Lower lobe of right lung (tissue), 2 donors: ENCODE measurements at regions not wholly inside any gene's neighbourhood (a gene's known extent, or its start where the extent isn't known, plus 50 kb on each side); places are given as distances from the start of the nearest gene placed in this dataset.

Experiments used
- ATAC-seq, 2 donors: fragments of 200-7000 bp; cut with Tn5 transposase; one replicate each; pipeline ENCODE4 v1.9.1; 2020 to 2022; ENCODE audit warnings: mild to moderate bottlenecking in 2 of 2, moderate library complexity in 2 of 2
- DNase-seq: peaks from one replicate; pipeline ENCODE4 v3.0.0-alpha.2; 2020
- H3K27ac ChIP-seq: fragments of 200-600 bp; one replicate; pipeline ENCODE4 v1.8.0; 2022
- H3K27me3 ChIP-seq: fragments of 200-600 bp; one replicate; pipeline ENCODE4 v1.8.0; 2022; ENCODE audit warnings: low read depth
- H3K36me3 ChIP-seq: fragments of 200-600 bp; one replicate; pipeline ENCODE4 v1.8.0; 2022; ENCODE audit warnings: mild to moderate bottlenecking
- H3K4me1 ChIP-seq: fragments of 200-600 bp; one replicate; pipeline ENCODE4 v1.8.0; 2022
- H3K4me3 ChIP-seq: fragments of 200-600 bp; one replicate; pipeline ENCODE4 v1.8.0; 2022; ENCODE audit warnings: mild to moderate bottlenecking
- H3K9me3 ChIP-seq: fragments of 200-600 bp; one replicate; pipeline ENCODE4 v1.8.0; 2022
- intact Hi-C: fragments of 100-400 bp; cut with DNase I; formaldehyde crosslinking; loops from one replicate; pipeline ENCODE4 v1.11.0; 2022
- TF ChIP-seq, protein P1 (sequence below): fragments of 200-600 bp; IDR thresholded peaks from one replicate; pipeline ENCODE4 v1.8.0; 2022; ENCODE audit warnings: antibody characterized with exemption, mild to moderate bottlenecking
- donor health status: DM: no; HTN: yes; CAD: no; lungs with severe emphysema.

DNA sequence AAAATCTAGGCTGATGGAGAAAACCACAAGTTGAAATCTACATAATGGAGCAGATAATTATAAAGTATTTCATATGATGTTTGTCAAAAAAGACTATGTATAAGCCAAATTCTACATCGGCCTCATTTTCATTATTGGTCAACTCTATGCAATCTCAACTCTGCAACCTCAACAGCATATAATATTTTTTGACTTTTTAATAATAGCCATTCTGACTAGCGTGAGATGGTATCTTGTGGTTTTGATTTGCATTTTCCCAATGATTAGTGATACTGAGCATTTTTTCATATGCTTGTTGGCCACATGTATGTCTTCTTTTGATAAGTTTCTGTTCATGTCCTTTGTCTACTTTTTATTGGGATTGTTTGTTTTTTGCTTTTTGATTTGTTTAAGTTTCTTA is 496.1 kb upstream of the SLC39A10 start:
- intact Hi-C loops = no loop called here
- Histone ChIP-seq H3K4me3 (no peak overlapping the region), H3K27me3 (no peaks in the 10 kb centered on the region), H3K36me3 (no peaks in the 10 kb centered on the region), H3K4me1 (no peaks in the 10 kb centered on the region), H3K27ac (no peak overlapping the region), H3K9me3 (no peaks in the 10 kb centered on the region)
- ATAC-seq (no peak), DNase-seq (no peak)
- TF ChIP-seq, protein P1, sequence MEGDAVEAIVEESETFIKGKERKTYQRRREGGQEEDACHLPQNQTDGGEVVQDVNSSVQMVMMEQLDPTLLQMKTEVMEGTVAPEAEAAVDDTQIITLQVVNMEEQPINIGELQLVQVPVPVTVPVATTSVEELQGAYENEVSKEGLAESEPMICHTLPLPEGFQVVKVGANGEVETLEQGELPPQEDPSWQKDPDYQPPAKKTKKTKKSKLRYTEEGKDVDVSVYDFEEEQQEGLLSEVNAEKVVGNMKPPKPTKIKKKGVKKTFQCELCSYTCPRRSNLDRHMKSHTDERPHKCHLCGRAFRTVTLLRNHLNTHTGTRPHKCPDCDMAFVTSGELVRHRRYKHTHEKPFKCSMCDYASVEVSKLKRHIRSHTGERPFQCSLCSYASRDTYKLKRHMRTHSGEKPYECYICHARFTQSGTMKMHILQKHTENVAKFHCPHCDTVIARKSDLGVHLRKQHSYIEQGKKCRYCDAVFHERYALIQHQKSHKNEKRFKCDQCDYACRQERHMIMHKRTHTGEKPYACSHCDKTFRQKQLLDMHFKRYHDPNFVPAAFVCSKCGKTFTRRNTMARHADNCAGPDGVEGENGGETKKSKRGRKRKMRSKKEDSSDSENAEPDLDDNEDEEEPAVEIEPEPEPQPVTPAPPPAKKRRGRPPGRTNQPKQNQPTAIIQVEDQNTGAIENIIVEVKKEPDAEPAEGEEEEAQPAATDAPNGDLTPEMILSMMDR = no peak

GRCh38 chr2:195151711-195152110 is 505.3 kb upstream of the SLC39A10 start:
- no peak overlapping the region for H3K4me3 ChIP-seq
- H3K36me3 ChIP-seq = no peaks in the 10 kb centered on the region
- TF ChIP-seq, protein P1 = no peak
- H3K27ac ChIP-seq = no peak overlapping the region
- no peaks in the 10 kb centered on the region for H3K9me3 ChIP-seq
- ATAC-seq = no peak
- H3K4me1 ChIP-seq = no peaks in the 10 kb centered on the region
- DNase-seq = no peak
- intact Hi-C loops = no loop called here
- no peaks in the 10 kb centered on the region for H3K27me3 ChIP-seq

GRCh38 chr2:195150819-195151218 is 506.2 kb upstream of the SLC39A10 start:
- no peak for ATAC-seq
- H3K36me3 ChIP-seq = no peaks in the 10 kb centered on the region
- no peaks in the 10 kb centered on the region for H3K4me1 ChIP-seq
- no peaks in the 10 kb centered on the region for H3K27me3 ChIP-seq
- no peak overlapping the region for H3K4me3 ChIP-seq
- TF ChIP-seq, protein P1 = no peak
- H3K27ac ChIP-seq = no peak overlapping the region
- no peak for DNase-seq
- H3K9me3 ChIP-seq = no peaks in the 10 kb centered on the region
- intact Hi-C loops = no loop called here

- Histone ChIP-seq H3K27ac (no peak overlapping the region), H3K4me1 (no peaks in the 10 kb centered on the region), H3K27me3 (no peaks in the 10 kb centered on the region), H3K4me3 (no peak overlapping the region), H3K9me3 (no peaks in the 10 kb centered on the region), H3K36me3 (no peaks in the 10 kb centered on the region)
- ATAC-seq (no peak), DNase-seq (no peak)
- intact Hi-C loops = no loop called here
- TF ChIP-seq, protein P1 = no peak
These were observed 509.0 kb upstream of the SLC39A10 start for GRCh38 chr2:195148004-195148403.

DNA sequence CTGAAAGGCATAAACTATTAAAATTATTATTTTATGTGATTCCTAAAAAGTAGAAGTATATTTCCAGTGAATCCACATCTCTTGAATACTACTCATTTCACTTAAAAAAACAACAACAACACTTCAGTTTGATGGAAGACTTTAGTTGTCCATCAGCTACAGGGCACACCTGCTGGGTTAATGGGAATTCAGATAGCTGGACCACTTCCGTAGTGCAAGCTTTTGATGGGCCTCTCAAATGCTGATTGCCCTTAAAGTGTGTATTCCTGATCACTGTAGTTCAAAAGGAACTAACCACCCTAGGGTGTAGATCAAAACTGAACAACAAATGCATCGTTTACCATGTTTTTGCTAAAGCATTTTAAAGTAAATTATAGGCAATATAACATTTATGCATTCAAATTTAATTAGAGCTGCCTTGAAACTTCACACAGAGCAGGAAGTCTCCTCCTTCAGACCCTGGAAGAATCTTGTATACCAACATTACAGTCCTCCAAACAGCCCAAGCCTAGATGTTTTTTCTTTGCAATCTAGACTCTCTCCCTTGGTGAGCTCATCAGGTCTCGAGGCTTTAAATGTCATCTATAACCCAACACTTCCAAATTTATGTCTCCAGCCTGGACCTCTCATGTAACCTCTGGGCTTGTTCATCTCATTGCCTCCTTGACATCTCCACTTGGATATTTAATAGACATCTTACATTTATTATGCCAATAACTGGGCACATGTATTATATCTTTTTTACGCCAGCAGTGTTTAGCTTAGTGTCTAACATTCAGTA is 510.1 kb upstream of the SLC39A10 start:
- Histone ChIP-seq H3K27ac (no peak overlapping the region), H3K36me3 (no peaks in the 10 kb centered on the region), H3K4me1 (no peaks in the 10 kb centered on the region), H3K27me3 (no peaks in the 10 kb centered on the region), H3K4me3 (no peak overlapping the region), H3K9me3 (no peaks in the 10 kb centered on the region)
- TF ChIP-seq, protein P1 = no peak
- ATAC-seq = no peak
- no peak for DNase-seq
- intact Hi-C loops = no loop called here
